ENCODE measurements at regions not wholly inside any gene's neighbourhood (a gene's known extent, or its start where the extent isn't known, plus 50 kb on each side); places are given as distances from the start of the nearest gene placed in this dataset.

DNA sequence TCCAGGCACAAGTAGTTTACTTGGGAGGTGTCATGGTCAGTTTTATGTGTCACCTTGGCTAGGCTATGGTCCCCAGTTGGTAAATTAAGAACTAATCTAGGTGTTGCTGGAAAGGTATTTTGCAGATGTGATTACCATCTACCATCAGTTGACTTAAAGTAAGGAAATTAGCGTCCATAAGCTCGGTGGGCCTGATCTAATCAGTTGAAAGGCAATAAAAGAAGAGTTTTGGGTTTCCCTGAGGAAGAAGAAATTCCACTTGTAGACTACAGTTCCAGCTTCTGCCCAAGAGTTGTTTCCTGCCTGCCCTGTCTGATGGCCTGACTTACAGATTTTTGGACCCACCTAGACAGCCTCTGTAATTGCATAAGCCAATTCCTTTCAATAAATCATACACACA lies 438.7 kb upstream of the PROK2 start:
- Mint-ChIP-seq H3K9me3 (peaks cover 40% of the 10 kb centered on the region), H3K27ac (no peak overlapping the region), H3K27me3 (ENCODE audit: low read depth) (peaks cover 11% of the 10 kb centered on the region)

DNA sequence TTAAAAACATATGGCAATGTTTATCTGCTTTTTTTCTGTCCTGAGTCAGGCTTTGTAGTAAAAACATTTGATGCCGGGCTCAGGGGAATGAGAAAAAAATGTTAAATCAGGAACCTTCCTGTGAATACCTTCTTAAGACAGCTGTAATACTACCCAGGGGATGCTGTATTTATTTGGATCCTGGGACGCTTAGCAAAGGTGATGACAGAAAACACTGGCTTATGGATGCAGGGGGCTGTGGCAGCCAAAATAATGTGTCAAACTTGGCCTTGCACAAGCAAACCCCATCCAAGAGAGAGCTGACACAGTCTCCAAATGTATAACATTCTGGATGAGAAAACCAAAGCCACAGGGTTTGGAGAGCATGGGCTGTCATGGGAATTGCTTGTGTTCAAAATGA lies 438.2 kb upstream of the PROK2 start:
- no peak for DNase-seq (ENCODE audit: low spot score in 2 of 2, unreplicated experiment in 2 of 2)
- H3K4me3 Mint-ChIP-seq = no peak overlapping the region
- peaks cover 6% of the 10 kb centered on the region for H3K27me3 Mint-ChIP-seq (ENCODE audit: low read depth)
- peaks cover 8% of the 10 kb centered on the region for H3K4me1 Mint-ChIP-seq
- no peak for TF ChIP-seq CTCF (IDR thresholded peaks at IDR 0.05; ENCODE audit: unreplicated experiment)
- H3K36me3 Mint-ChIP-seq = peaks cover 12% of the 10 kb centered on the region
- peaks cover 37% of the 10 kb centered on the region for H3K9me3 Mint-ChIP-seq
- no peak overlapping the region for H3K27ac Mint-ChIP-seq

More for the DNA sequence above, 438.7 kb upstream of the PROK2 start:
- Mint-ChIP-seq H3K4me3 (no peak overlapping the region), H3K36me3 (peaks cover 12% of the 10 kb centered on the region), H3K4me1 (peaks cover 8% of the 10 kb centered on the region)
- TF ChIP-seq CTCF (IDR thresholded peaks at IDR 0.05; ENCODE audit: unreplicated experiment) = no peak
- no peak for DNase-seq (ENCODE audit: low spot score in 2 of 2, unreplicated experiment in 2 of 2)

DNA sequence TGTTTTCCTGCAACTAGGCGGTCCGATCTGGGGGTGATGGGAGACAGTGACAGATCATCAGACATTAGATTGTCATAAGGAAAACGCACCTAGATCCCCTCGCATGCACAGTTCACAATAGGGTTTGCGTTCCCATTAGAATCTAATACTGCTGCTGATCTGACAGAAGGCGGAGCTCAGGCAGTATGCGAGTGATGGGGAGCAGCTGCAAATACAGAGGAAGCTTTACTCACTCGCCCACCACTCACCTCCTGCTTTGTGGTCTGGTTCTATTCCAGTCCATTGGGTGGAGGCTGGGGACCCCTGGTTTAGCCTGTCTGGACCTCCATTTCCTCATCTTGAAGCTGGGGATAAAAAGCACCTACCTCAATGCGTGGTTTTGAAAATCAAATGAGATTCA lies 437.5 kb upstream of the PROK2 start:
- Mint-ChIP-seq H3K9me3 (peaks cover 37% of the 10 kb centered on the region), H3K27ac (peak overlapping the region; percentile 16), H3K27me3 (ENCODE audit: low read depth) (peaks cover 2% of the 10 kb centered on the region), H3K36me3 (peaks cover 12% of the 10 kb centered on the region), H3K4me1 (peaks cover 8% of the 10 kb centered on the region), H3K4me3 (no peak overlapping the region)
- DNase-seq (ENCODE audit: low spot score in 2 of 2, unreplicated experiment in 2 of 2) = no peak
- no peak for TF ChIP-seq CTCF (IDR thresholded peaks at IDR 0.05; ENCODE audit: unreplicated experiment)

DNA sequence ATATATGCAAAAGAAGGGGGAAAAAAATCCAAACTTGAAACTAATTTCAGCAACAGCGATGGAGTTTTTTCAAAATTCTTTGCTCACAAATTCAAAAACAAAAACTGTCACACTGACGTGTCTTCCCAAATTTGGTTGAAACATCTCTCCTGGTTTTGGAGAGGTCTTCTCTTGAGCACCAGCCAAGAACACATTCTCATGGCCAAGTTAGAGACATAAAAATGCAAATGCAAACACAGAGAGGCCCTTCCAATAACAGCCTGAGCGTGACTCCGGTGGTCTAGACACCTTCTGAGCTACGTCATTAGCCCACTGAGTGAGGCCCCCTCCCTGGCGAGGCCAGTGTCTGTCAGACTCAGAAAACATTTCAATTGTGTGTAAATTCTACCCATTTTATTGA lies 436.0 kb upstream of the PROK2 start:
- H3K27me3 Mint-ChIP-seq (ENCODE audit: low read depth) = peaks cover 2% of the 10 kb centered on the region
- no peak overlapping the region for H3K27ac Mint-ChIP-seq
- no peak for TF ChIP-seq CTCF (IDR thresholded peaks at IDR 0.05; ENCODE audit: unreplicated experiment)
- H3K4me1 Mint-ChIP-seq = peaks cover 8% of the 10 kb centered on the region
- DNase-seq (ENCODE audit: low spot score in 2 of 2, unreplicated experiment in 2 of 2) = no peak
- no peak overlapping the region for H3K4me3 Mint-ChIP-seq
- H3K36me3 Mint-ChIP-seq = peaks cover 9% of the 10 kb centered on the region
- peaks cover 26% of the 10 kb centered on the region for H3K9me3 Mint-ChIP-seq

DNA sequence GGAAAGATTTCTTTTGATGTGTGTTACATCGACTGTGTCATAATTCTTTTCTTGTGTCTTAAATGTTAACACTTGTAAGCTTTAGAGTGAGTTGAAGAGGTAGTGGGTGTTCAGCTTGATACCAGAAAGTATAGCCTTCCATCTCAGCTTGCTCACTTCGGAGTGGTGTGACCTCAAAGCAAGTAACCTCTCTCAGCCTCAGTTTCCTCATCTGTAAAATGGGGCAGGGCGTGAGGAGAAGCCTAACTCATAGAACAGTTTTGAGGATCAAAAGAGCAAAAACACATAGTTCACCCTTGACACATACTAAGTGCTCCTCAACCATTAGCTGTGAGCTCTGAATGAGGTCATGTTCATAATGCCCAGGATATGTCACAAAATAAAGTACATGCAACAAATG lies 434.8 kb upstream of the PROK2 start:
- Mint-ChIP-seq H3K4me1 (peaks cover 8% of the 10 kb centered on the region), H3K27ac (no peak overlapping the region), H3K9me3 (peaks cover 14% of the 10 kb centered on the region), H3K36me3 (peaks cover 2% of the 10 kb centered on the region), H3K4me3 (no peak overlapping the region), H3K27me3 (ENCODE audit: low read depth) (peaks cover 2% of the 10 kb centered on the region)
- DNase-seq (ENCODE audit: low spot score in 2 of 2, unreplicated experiment in 2 of 2) = no peak
- no peak for TF ChIP-seq CTCF (IDR thresholded peaks at IDR 0.05; ENCODE audit: unreplicated experiment)

- Mint-ChIP-seq H3K27me3 (ENCODE audit: low read depth) (peaks cover 2% of the 10 kb centered on the region), H3K4me1 (peaks cover 6% of the 10 kb centered on the region), H3K9me3 (no peaks in the 10 kb centered on the region), H3K36me3 (no peaks in the 10 kb centered on the region), H3K27ac (no peak overlapping the region), H3K4me3 (no peak overlapping the region)
- no peak for DNase-seq (ENCODE audit: low spot score in 2 of 2, unreplicated experiment in 2 of 2)
- TF ChIP-seq CTCF (IDR thresholded peaks at IDR 0.05; ENCODE audit: unreplicated experiment) = no peak
Observed at GRCh38 chr3:72217570-72217969, 432.6 kb upstream of the PROK2 start.
